SK-N-MC (cell line): ENCODE measurements at regions not wholly inside any gene's neighbourhood (a gene's known extent, or its start where the extent isn't known, plus 50 kb on each side); places are given as distances from the start of the nearest gene placed in this dataset.

Experiments
- EZH2 ChIP-seq: fragments of 200-600 bp; sonication (generic); IDR thresholded peaks from one replicate; pipeline ENCODE4 v1.6.1; 2017; ENCODE audit warnings: antibody characterized with exemption
- FOXP2 ChIP-seq: optimal IDR thresholded peaks from 2 replicates; pipeline ENCODE3; 2011; ENCODE audit warnings: mild to moderate bottlenecking, moderate library complexity; ENCODE audit not compliant: insufficient read depth; ENCODE audit errors: extremely low read length, control extremely low read depth
- POLR2AphosphoS5 ChIP-seq: IDR thresholded peaks from 2 replicates; pipeline ENCODE4 v1.6.1; 2012; ENCODE audit warnings: mild to moderate bottlenecking, low read depth, low read length, borderline replicate concordance

- TF ChIP-seq FOXP2: no peak
- no peak for TF ChIP-seq POLR2AphosphoS5
- TF ChIP-seq EZH2: no peak
These were observed 198.0 kb downstream of the TJP1 start for GRCh38 chr15:29624271-29624670.
